IMR-90 (cell line): ENCODE measurements at regions not wholly inside any gene's neighbourhood (a gene's known extent, or its start where the extent isn't known, plus 50 kb on each side); places are given as distances from the start of the nearest gene placed in this dataset.

ENCODE experiments used
- ATAC-seq: fragments of 200-7000 bp; cut with Tn5 transposase; 2 replicates; pipeline ENCODE4 v1.9.1; 2020; ENCODE audit warnings: low read depth, mild to moderate bottlenecking, moderate library complexity
- BruUV-seq: library from RNA; stranded (reverse); fragments of 400-500 nt; replicated peaks from 2 replicates; lab custom pipeline; 2021; lab: Mats Ljungman, UMichigan
- CTCF ChIA-PET: fragments of 300-600 bp; formaldehyde crosslinking; extraction: SDS; loops from one replicate; lab custom pipeline; 2021; ENCODE audit warnings: antibody characterized with exemption; lab: Yijun Ruan, JAX
- POLR2A ChIA-PET: fragments of 300-600 bp; sonication (Branson Sonifier 250); formaldehyde crosslinking; loops from one replicate; lab custom pipeline; 2022; ENCODE audit warnings: antibody characterized with exemption; ENCODE audit not compliant: unreplicated experiment; lab: Charles Lee
- DNase-seq: peaks from one replicate; pipeline ENCODE4 v3.0.0; 2013
- H2AFZ ChIP-seq: replicated peaks from 2 replicates; pipeline ENCODE3; 2013; ENCODE audit warnings: low read length, mild to moderate bottlenecking; ENCODE audit not compliant: poor library complexity
- H2AK5ac ChIP-seq: 2 replicates; pipeline ENCODE4 v1.6.1; 2013; ENCODE audit warnings: low read depth, low read length, inconsistent platforms
- H2AK9ac ChIP-seq: replicated peaks from 2 replicates; pipeline ENCODE3; 2013; ENCODE audit warnings: mild to moderate bottlenecking, low read depth, low read length, moderate library complexity; ENCODE audit not compliant: poor library complexity
- H2BK120ac ChIP-seq: 2 replicates; pipeline ENCODE4 v1.6.1; 2013; ENCODE audit warnings: low read depth, low read length, inconsistent platforms
- H2BK15ac ChIP-seq: 3 replicates; pipeline ENCODE4 v1.6.1; 2013; ENCODE audit warnings: low read depth, low read length, inconsistent platforms
- H2BK20ac ChIP-seq: 2 replicates; pipeline ENCODE4 v1.6.1; 2013; ENCODE audit warnings: low read depth, mild to moderate bottlenecking, inconsistent platforms, low read length, moderate library complexity
- H2BK5ac ChIP-seq: 2 replicates; pipeline ENCODE4 v1.6.1; 2013; ENCODE audit warnings: mild to moderate bottlenecking, low read depth, low read length, inconsistent platforms; ENCODE audit not compliant: poor library complexity, severe bottlenecking
- H3K14ac ChIP-seq: replicated peaks from 2 replicates; pipeline ENCODE4 v1.6.1; 2013; ENCODE audit warnings: low read depth, low read length, inconsistent platforms
- H3K18ac ChIP-seq: 2 replicates; pipeline ENCODE4 v1.6.1; 2013; ENCODE audit warnings: low read depth, low read length, control low read depth
- H3K23ac ChIP-seq: 2 replicates; pipeline ENCODE4 v1.6.1; 2013; ENCODE audit warnings: low read depth, low read length, inconsistent platforms
- H3K27ac ChIP-seq: 2 replicates; pipeline ENCODE4 v1.5.1; 2013; ENCODE audit warnings: mild to moderate bottlenecking, control low read depth, low read length; ENCODE audit not compliant: insufficient read depth
- H3K27me3 ChIP-seq: 2 replicates; pipeline ENCODE4 v1.6.1; 2013; ENCODE audit warnings: low read length; ENCODE audit not compliant: control insufficient read depth, insufficient read depth
- H3K36me3 ChIP-seq: 2 replicates; pipeline ENCODE4 v1.6.1; 2013; ENCODE audit warnings: low read length, mixed read lengths; ENCODE audit not compliant: control insufficient read depth, insufficient read depth
- H3K4ac ChIP-seq: 2 replicates; pipeline ENCODE4 v1.6.1; 2013; ENCODE audit warnings: low read depth, low read length, inconsistent platforms
- H3K4me1 ChIP-seq: 2 replicates; pipeline ENCODE4 v1.6.1; 2013; ENCODE audit warnings: low read length, mixed read lengths; ENCODE audit not compliant: control insufficient read depth, insufficient read depth
- H3K4me2 ChIP-seq: 2 replicates; pipeline ENCODE4 v1.6.1; 2013; ENCODE audit warnings: low read depth, mild to moderate bottlenecking, control low read depth, low read length, moderate library complexity
- H3K4me3 ChIP-seq: 2 replicates; pipeline ENCODE4 v1.5.1; 2013; ENCODE audit warnings: low read depth, mild to moderate bottlenecking, control low read depth, low read length, moderate library complexity; ENCODE audit not compliant: insufficient read depth
- H3K56ac ChIP-seq: 2 replicates; pipeline ENCODE4 v1.6.1; 2013; ENCODE audit warnings: low read length, inconsistent platforms; ENCODE audit not compliant: insufficient read depth; ENCODE audit errors: extremely low read depth
- H3K79me1 ChIP-seq, 2 experiments: 2 replicates each; pipeline ENCODE4 v1.6.1; 2013; ENCODE audit warnings: low read length in 2 of 2, inconsistent platforms in 1 of 2, low read depth in 1 of 2
- H3K9ac ChIP-seq: 2 replicates; pipeline ENCODE4 v1.6.1; 2013; ENCODE audit warnings: low read depth, low read length, control low read depth
- H3K9me1 ChIP-seq: 2 replicates; pipeline ENCODE4 v1.6.1; 2013; ENCODE audit warnings: low read length, inconsistent platforms; ENCODE audit not compliant: insufficient read depth
- H3K9me3 ChIP-seq: 2 replicates; pipeline ENCODE4 v1.6.1; 2013; ENCODE audit warnings: low read length; ENCODE audit not compliant: control insufficient read depth, insufficient read depth
- H4K20me1 ChIP-seq: 2 replicates; pipeline ENCODE4 v1.6.1; 2013; ENCODE audit warnings: low read length, inconsistent platforms; ENCODE audit not compliant: insufficient read depth
- H4K5ac ChIP-seq: 2 replicates; pipeline ENCODE4 v1.6.1; 2013; ENCODE audit warnings: mild to moderate bottlenecking, low read depth, low read length, control low read depth
- H4K8ac ChIP-seq, 2 experiments: 2 replicates each; pipeline ENCODE4 v1.6.1; 2013; ENCODE audit warnings: low read depth in 2 of 2, low read length in 2 of 2, control low read depth in 1 of 2, inconsistent platforms in 1 of 2
- H4K91ac ChIP-seq: 2 replicates; pipeline ENCODE4 v1.6.1; 2013; ENCODE audit warnings: low read depth, low read length, inconsistent platforms; ENCODE audit not compliant: insufficient read depth
- MAZ ChIP-seq: IDR thresholded peaks from 2 replicates; pipeline ENCODE4 v1.6.1; 2012; ENCODE audit warnings: low read depth, mild to moderate bottlenecking, low read length, improper control_type of control experiment, moderate library complexity, borderline replicate concordance
- RAD21 ChIP-seq: IDR thresholded peaks from 2 replicates; pipeline ENCODE4 v1.6.1; 2012; ENCODE audit warnings: low read length, improper control_type of control experiment
- RFX5 ChIP-seq: IDR thresholded peaks from 2 replicates; pipeline ENCODE4 v1.8.0; 2012; ENCODE audit warnings: low read depth, mild to moderate bottlenecking, low read length, moderate library complexity
- WGBS, 2 experiments: methylation state at CpG; one replicate each; pipeline versions ENCODE4 v1.1.5 to v1.1.7; 2013; ENCODE audit warnings: missing lambda C conversion rate in 2 of 2; ENCODE audit not compliant: insufficient read length in 1 of 2; ENCODE audit errors: extremely low coverage in 2 of 2; 5-methylcytosine and 5-hydroxymethylcytosine counted together
- dilution Hi-C: fragments of 300-500 bp; cut with HindIII; formaldehyde crosslinking; loops from one replicate; pipeline ENCODE4 v1.14.3; 2018; ENCODE audit warnings: low sequenced_read_pairs; ENCODE audit not compliant: unreplicated experiment
- in situ Hi-C: fragments of 300-500 bp; cut with MboI; formaldehyde crosslinking; loops from 3 replicates; pipeline ENCODE4 v1.14.3; 2019; ENCODE audit warnings: low sequenced_read_pairs, inconsistent platforms, mixed read lengths
- intact Hi-C: fragments of 100-400 bp; cut with micrococcal nuclease; formaldehyde crosslinking; loops from 2 replicates; pipeline ENCODE4 v1.10.0; 2022

DNA sequence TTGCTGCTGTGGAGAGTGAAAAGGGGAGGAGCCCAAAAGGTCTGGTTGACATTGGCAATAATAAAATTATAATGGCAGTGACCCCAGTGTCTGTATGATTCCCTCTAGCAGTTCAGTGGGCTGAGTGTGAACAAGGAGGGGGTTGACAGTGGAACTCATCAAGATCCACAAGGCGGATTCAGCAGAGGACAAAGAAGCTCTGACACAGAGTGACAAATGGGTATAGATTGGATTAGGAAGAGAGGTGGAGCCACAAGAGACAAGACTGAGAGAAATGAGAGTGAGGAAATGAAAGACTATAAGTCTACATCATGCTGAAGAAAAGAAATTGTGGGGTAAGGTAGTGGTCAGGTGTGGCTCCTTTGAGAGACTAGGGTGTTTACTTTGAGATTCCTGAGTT is 58.9 kb downstream of the CCDC71L start:
- H2BK20ac ChIP-seq, result peak overlapping the region; percentile 8; the same call in 1 of the 2 replicates
- dilution Hi-C loops, result no loop called here
- H3K18ac ChIP-seq, result no peak overlapping the region
- H3K79me1 ChIP-seq, result no peaks in the 10 kb centered on the region
- no peak overlapping the region for H3K4ac ChIP-seq
- no peaks in the 10 kb centered on the region for H3K9me3 ChIP-seq
- no peak overlapping the region for H2BK120ac ChIP-seq
- POLR2A ChIA-PET, result no interaction called here
- H2BK15ac ChIP-seq, result no peak overlapping the region
- H2AFZ ChIP-seq, result no peak overlapping the region
- H3K23ac ChIP-seq, result no peak overlapping the region
- no peak overlapping the region for H4K8ac ChIP-seq
- no peak overlapping the region for H4K5ac ChIP-seq
- H3K4me1 ChIP-seq, result no peaks in the 10 kb centered on the region
- in situ Hi-C loops, result no loop called here
- H3K9ac ChIP-seq, result no peak overlapping the region
- BruUV-seq, result no TSS peak
- CTCF ChIA-PET, result no interaction called here
- no peak overlapping the region for H3K56ac ChIP-seq
- H3K4me3 ChIP-seq, result no peak overlapping the region
- 0 out of 2 replicates have a peak, but pooled peaks cover 2% of the 10 kb centered on the region for H3K9me1 ChIP-seq
- no peak for TF ChIP-seq MAZ
- no peak for TF ChIP-seq RFX5
- TF ChIP-seq RAD21, result no peak
- H2AK5ac ChIP-seq, result no peak overlapping the region
- WGBS, 2 experiments, result 100% methylated on average over 1 of the region's 1 CpG; no CpG with 5 or more reads in 1 of the 2 experiments
- H3K27me3 ChIP-seq, result no peaks in the 10 kb centered on the region
- H3K4me2 ChIP-seq, result no peak overlapping the region
- ATAC-seq (no peak), DNase-seq (no peak)
- H3K36me3 ChIP-seq, result no peaks in the 10 kb centered on the region
- no peak overlapping the region for H3K27ac ChIP-seq
- intact Hi-C loops, result no loop called here
- H4K91ac ChIP-seq, result no peak overlapping the region
- H4K20me1 ChIP-seq, result no peaks in the 10 kb centered on the region
- H2AK9ac ChIP-seq, result no peak overlapping the region
- H3K14ac ChIP-seq, result no peak overlapping the region
- no peak overlapping the region for H2BK5ac ChIP-seq
